Naive thymus-derived CD8-positive, alpha-beta T cell (primary cell): ENCODE measurements at regions not wholly inside any gene's neighbourhood (a gene's known extent, or its start where the extent isn't known, plus 50 kb on each side); places are given as distances from the start of the nearest gene placed in this dataset.

Source experiments
- ATAC-seq, 2 donors: fragments of 150-1000 bp; cut with Tn5 transposase in 1 of 2; sonication (Bioruptor Pico), chemical (Tn5 transposase) in 1 of 2; 1 replicate in 1 of 2; 2 replicates in 1 of 2; pipeline ENCODE4 v1.10.0; 2021; ENCODE audit warnings: mild to moderate bottlenecking in 2 of 2, moderate library complexity in 2 of 2
- POLR2A ChIA-PET: fragments of 350-600 bp; sonication (Branson Sonifier 250); formaldehyde crosslinking; loops from one replicate; lab custom pipeline; 2021; ENCODE audit warnings: antibody characterized with exemption; lab: Charles Lee
- DNase-seq, 10 donors: peaks; one replicate each; pipeline versions ENCODE4 v3.0.0 to v3.0.0-alpha.2; 2020 to 2022
- H3K27ac Mint-ChIP-seq, 10 donors: one replicate each; pipeline ENCODE4 v1.8.0; 2020 to 2022; ENCODE audit warnings: mild to moderate bottlenecking in 10 of 10, mixed read lengths in 10 of 10, moderate library complexity in 4 of 10, inconsistent platforms in 1 of 10
- H3K27me3 Mint-ChIP-seq, 5 donors: one replicate each; pipeline ENCODE4 v1.8.0; 2021 to 2022; ENCODE audit warnings: mixed read lengths in 5 of 5
- H3K36me3 Mint-ChIP-seq, 3 donors: one replicate each; pipeline ENCODE4 v1.8.0; 2020 to 2022; ENCODE audit warnings: mixed read lengths in 3 of 3, mild to moderate bottlenecking in 2 of 3, inconsistent platforms in 1 of 3
- H3K4me1 Mint-ChIP-seq, 4 donors: one replicate each; pipeline ENCODE4 v1.8.0; 2021 to 2022; ENCODE audit warnings: mixed read lengths in 4 of 4
- H3K4me3 Mint-ChIP-seq, 10 donors: one replicate each; pipeline ENCODE4 v1.8.0; 2020 to 2022; ENCODE audit warnings: mild to moderate bottlenecking in 10 of 10, mixed read lengths in 10 of 10, moderate library complexity in 6 of 10, inconsistent platforms in 1 of 10
- H3K9me3 Mint-ChIP-seq, 9 donors: one replicate each; pipeline ENCODE4 v1.8.0; 2020 to 2022; ENCODE audit warnings: mixed read lengths in 9 of 9, mild to moderate bottlenecking in 3 of 9, inconsistent platforms in 1 of 9, moderate library complexity in 1 of 9

- Mint-ChIP-seq H3K9me3 (peaks cover 0 to 4% (median 0%) of the 10 kb centered on the region in 9 donors), H3K4me3 (peak overlapping the region in 1 of 10 donors; percentile 57), H3K27me3 (peaks cover 0 to 8% (median 3%) of the 10 kb centered on the region in 5 donors), H3K4me1 (peaks cover 0 to 49% (median 0%) of the 10 kb centered on the region in 4 donors), H3K36me3 (no peaks in the 10 kb centered on the region), H3K27ac (peak overlapping the region in 2 of 10 donors; percentile 51 to 82)
- POLR2A ChIA-PET = interaction anchor here (0.7 kb wide), 1 partner anchor 22 kb away, joined by 3 read pairs; no protein-coding TSS in a partner anchor
- DNase-seq (peak in 1 of 10 donors; percentile 19), ATAC-seq (peak in 1 of 2 donors; percentile 28)
Observed at GRCh38 chr1:221069178-221069903, 190.1 kb downstream of the HLX start.

- Mint-ChIP-seq H3K36me3 (no peaks in the 10 kb centered on the region), H3K4me3 (peak overlapping the region in 1 of 10 donors; percentile 57), H3K27ac (peak overlapping the region in 1 of 10 donors; percentile 82), H3K9me3 (peaks cover 0 to 2% (median 0%) of the 10 kb centered on the region in 9 donors), H3K27me3 (peaks cover 0 to 8% (median 3%) of the 10 kb centered on the region in 5 donors), H3K4me1 (peaks cover 0 to 54% (median 0%) of the 10 kb centered on the region in 4 donors)
- DNase-seq (no peak), ATAC-seq (no peak)
- POLR2A ChIA-PET = interaction anchor here (0.7 kb wide), 1 partner anchor 23 kb away, joined by 3 read pairs; no protein-coding TSS in a partner anchor
Observed at GRCh38 chr1:221069986-221070385, 190.7 kb downstream of the HLX start.

- DNase-seq (no peak), ATAC-seq (no peak)
- H3K4me1 Mint-ChIP-seq = peaks cover 0 to 54% (median 0%) of the 10 kb centered on the region in 4 donors
- H3K27me3 Mint-ChIP-seq = peaks cover 0 to 6% (median 4%) of the 10 kb centered on the region in 5 donors
- H3K36me3 Mint-ChIP-seq = no peaks in the 10 kb centered on the region
- H3K9me3 Mint-ChIP-seq = no peaks in the 10 kb centered on the region
- no peak overlapping the region for H3K27ac Mint-ChIP-seq
- no peak overlapping the region for H3K4me3 Mint-ChIP-seq
- POLR2A ChIA-PET = no interaction called here
Observed at GRCh38 chr1:221071777-221072176, 192.5 kb downstream of the HLX start.

- H3K4me3 Mint-ChIP-seq = no peak overlapping the region
- no peak overlapping the region for H3K27ac Mint-ChIP-seq
- no peaks in the 10 kb centered on the region for H3K36me3 Mint-ChIP-seq
Observed at GRCh38 chr1:221072214-221072613, 193.0 kb downstream of the HLX start.

GRCh38 chr1:221074332-221074731 is 195.1 kb downstream of the HLX start:
- H3K36me3 Mint-ChIP-seq = no peaks in the 10 kb centered on the region
- POLR2A ChIA-PET = no interaction called here
- H3K27ac Mint-ChIP-seq = no peak overlapping the region
- H3K4me3 Mint-ChIP-seq = no peak overlapping the region
- DNase-seq (no peak), ATAC-seq (no peak)
- peaks cover 0 to 35% (median 0%) of the 10 kb centered on the region in 4 donors for H3K4me1 Mint-ChIP-seq
- H3K9me3 Mint-ChIP-seq = no peaks in the 10 kb centered on the region
- H3K27me3 Mint-ChIP-seq = peaks cover 0 to 5% (median 0%) of the 10 kb centered on the region in 5 donors

More at GRCh38 chr1:221072214-221072613, 193.0 kb downstream of the HLX start:
- Mint-ChIP-seq H3K27me3 (peaks cover 0 to 5% (median 0%) of the 10 kb centered on the region in 5 donors), H3K9me3 (no peaks in the 10 kb centered on the region), H3K4me1 (peaks cover 0 to 54% (median 0%) of the 10 kb centered on the region in 4 donors)
- POLR2A ChIA-PET = no interaction called here
- no peak for ATAC-seq
- DNase-seq = no peak

- no peak overlapping the region for H3K4me3 Mint-ChIP-seq
- no peak for ATAC-seq
- H3K4me1 Mint-ChIP-seq = peaks cover 0 to 24% (median 0%) of the 10 kb centered on the region in 4 donors
- H3K27ac Mint-ChIP-seq = no peak overlapping the region
- peaks cover 0 to 10% (median 0%) of the 10 kb centered on the region in 5 donors for H3K27me3 Mint-ChIP-seq
- no peak for DNase-seq
- POLR2A ChIA-PET = no interaction called here
- H3K9me3 Mint-ChIP-seq = peaks cover 0 to 4% (median 0%) of the 10 kb centered on the region in 9 donors
- no peaks in the 10 kb centered on the region for H3K36me3 Mint-ChIP-seq
Observed at GRCh38 chr1:221075911-221076310, 196.7 kb downstream of the HLX start.

- no peak overlapping the region for H3K27ac Mint-ChIP-seq
- H3K4me1 Mint-ChIP-seq = peaks cover 0 to 20% (median 0%) of the 10 kb centered on the region in 4 donors
- peaks cover 0 to 12% (median 0%) of the 10 kb centered on the region in 5 donors for H3K27me3 Mint-ChIP-seq
Observed at GRCh38 chr1:221076391-221076811, 197.2 kb downstream of the HLX start.

GRCh38 chr1:221078260-221078965 is 199.2 kb downstream of the HLX start:
- Mint-ChIP-seq H3K36me3 (no peaks in the 10 kb centered on the region), H3K27me3 (peaks cover 2 to 16% (median 6%) of the 10 kb centered on the region in 5 donors), H3K9me3 (peaks cover 0 to 4% (median 0%) of the 10 kb centered on the region in 9 donors), H3K27ac (no peak overlapping the region), H3K4me3 (no peak overlapping the region), H3K4me1 (peaks cover 0 to 7% (median 0%) of the 10 kb centered on the region in 4 donors)
- DNase-seq (no peak), ATAC-seq (no peak)
- POLR2A ChIA-PET = no interaction called here

More at GRCh38 chr1:221076391-221076811, 197.2 kb downstream of the HLX start:
- Mint-ChIP-seq H3K4me3 (no peak overlapping the region), H3K36me3 (no peaks in the 10 kb centered on the region), H3K9me3 (peaks cover 0 to 4% (median 0%) of the 10 kb centered on the region in 9 donors)
- ATAC-seq (no peak), DNase-seq (no peak)
- POLR2A ChIA-PET = no interaction called here

- ATAC-seq = no peak
- no peaks in the 10 kb centered on the region for H3K36me3 Mint-ChIP-seq
- no peak overlapping the region for H3K27ac Mint-ChIP-seq
Observed at GRCh38 chr1:221083902-221084301, 204.7 kb downstream of the HLX start.

GRCh38 chr1:221084681-221085080 is 205.4 kb downstream of the HLX start:
- H3K36me3 Mint-ChIP-seq = no peaks in the 10 kb centered on the region
- no peaks in the 10 kb centered on the region for H3K4me1 Mint-ChIP-seq
- no peak for DNase-seq
- H3K27ac Mint-ChIP-seq = no peak overlapping the region
- peaks cover 0 to 4% (median 0%) of the 10 kb centered on the region in 9 donors for H3K9me3 Mint-ChIP-seq
- peaks cover 4 to 14% (median 6%) of the 10 kb centered on the region in 5 donors for H3K27me3 Mint-ChIP-seq
- ATAC-seq = no peak
- no peak overlapping the region for H3K4me3 Mint-ChIP-seq
- POLR2A ChIA-PET = no interaction called here

More at GRCh38 chr1:221083902-221084301, 204.7 kb downstream of the HLX start:
- POLR2A ChIA-PET = no interaction called here
- peaks cover 4 to 14% (median 6%) of the 10 kb centered on the region in 5 donors for H3K27me3 Mint-ChIP-seq
- peaks cover 0 to 4% (median 0%) of the 10 kb centered on the region in 9 donors for H3K9me3 Mint-ChIP-seq
- no peak overlapping the region for H3K4me3 Mint-ChIP-seq
- no peaks in the 10 kb centered on the region for H3K4me1 Mint-ChIP-seq
- DNase-seq = no peak

- POLR2A ChIA-PET = no interaction called here
- H3K27ac Mint-ChIP-seq = no peak overlapping the region
- no peak overlapping the region for H3K4me3 Mint-ChIP-seq
Observed at GRCh38 chr1:221085701-221086375, 206.6 kb downstream of the HLX start.

GRCh38 chr1:221087919-221088318 is 208.7 kb downstream of the HLX start:
- no peak overlapping the region for H3K4me3 Mint-ChIP-seq

More at GRCh38 chr1:221085701-221086375, 206.6 kb downstream of the HLX start:
- ATAC-seq (no peak), DNase-seq (no peak)
- Mint-ChIP-seq H3K27me3 (peaks cover 3 to 12% (median 5%) of the 10 kb centered on the region in 5 donors), H3K36me3 (no peaks in the 10 kb centered on the region), H3K4me1 (no peaks in the 10 kb centered on the region), H3K9me3 (peaks cover 0 to 3% (median 0%) of the 10 kb centered on the region in 9 donors)

More at GRCh38 chr1:221087919-221088318, 208.7 kb downstream of the HLX start:
- H3K36me3 Mint-ChIP-seq = no peaks in the 10 kb centered on the region
- peaks cover 0 to 9% (median 2%) of the 10 kb centered on the region in 5 donors for H3K27me3 Mint-ChIP-seq
- ATAC-seq (no peak), DNase-seq (no peak)
- POLR2A ChIA-PET = no interaction called here
- no peaks in the 10 kb centered on the region for H3K4me1 Mint-ChIP-seq
- H3K9me3 Mint-ChIP-seq = peaks cover 0 to 7% (median 0%) of the 10 kb centered on the region in 9 donors
- H3K27ac Mint-ChIP-seq = no peak overlapping the region
